BLaER1 (cell line): ENCODE measurements at regions not wholly inside any gene's neighbourhood (a gene's known extent, or its start where the extent isn't known, plus 50 kb on each side); places are given as distances from the start of the nearest gene placed in this dataset.

Source experiments
- H3K27ac ChIP-seq: shearing (Covaris generic); formaldehyde crosslinking; 2 replicates; pipeline ENCODE4 v1.8.1; 2022
- H3K27me3 ChIP-seq: shearing (Covaris generic); formaldehyde crosslinking; 2 replicates; pipeline ENCODE4 v1.8.1; 2022
- H3K36me3 ChIP-seq: shearing (Covaris generic); formaldehyde crosslinking; 2 replicates; pipeline ENCODE4 v1.8.1; 2022
- H3K4me1 ChIP-seq: shearing (Covaris generic); formaldehyde crosslinking; 2 replicates; pipeline ENCODE4 v1.8.1; 2022
- H3K4me2 ChIP-seq: shearing (Covaris generic); formaldehyde crosslinking; 2 replicates; pipeline ENCODE4 v1.8.1; 2022
- H3K4me3 ChIP-seq: shearing (Covaris generic); formaldehyde crosslinking; 2 replicates; pipeline ENCODE4 v1.8.1; 2022
- H3K9ac ChIP-seq: shearing (Covaris generic); formaldehyde crosslinking; 2 replicates; pipeline ENCODE4 v1.8.1; 2022
- H3K9me3 ChIP-seq: shearing (Covaris generic); formaldehyde crosslinking; 2 replicates; pipeline ENCODE4 v1.8.1; 2022
- H4K20me1 ChIP-seq: shearing (Covaris generic); formaldehyde crosslinking; 2 replicates; pipeline ENCODE4 v1.8.1; 2022
- Cebpa-rat ChIP-seq: shearing (Covaris generic); IDR thresholded peaks from 2 replicates; pipeline ENCODE4 v1.8.1; 2022

GRCh38 chr20:39702701-39703349 lies 740.7 kb downstream of the DHX35 start:
- Histone ChIP-seq H3K27ac (no peak overlapping the region), H3K27me3 (no peaks in the 10 kb centered on the region), H3K4me1 (peaks cover 8% of the 10 kb centered on the region), H3K4me3 (no peak overlapping the region), H3K36me3 (no peaks in the 10 kb centered on the region), H3K9me3 (no peaks in the 10 kb centered on the region), H3K4me2 (no peak overlapping the region), H4K20me1 (no peaks in the 10 kb centered on the region), H3K9ac (no peak overlapping the region)
- TF ChIP-seq Cebpa-rat = no peak

DNA sequence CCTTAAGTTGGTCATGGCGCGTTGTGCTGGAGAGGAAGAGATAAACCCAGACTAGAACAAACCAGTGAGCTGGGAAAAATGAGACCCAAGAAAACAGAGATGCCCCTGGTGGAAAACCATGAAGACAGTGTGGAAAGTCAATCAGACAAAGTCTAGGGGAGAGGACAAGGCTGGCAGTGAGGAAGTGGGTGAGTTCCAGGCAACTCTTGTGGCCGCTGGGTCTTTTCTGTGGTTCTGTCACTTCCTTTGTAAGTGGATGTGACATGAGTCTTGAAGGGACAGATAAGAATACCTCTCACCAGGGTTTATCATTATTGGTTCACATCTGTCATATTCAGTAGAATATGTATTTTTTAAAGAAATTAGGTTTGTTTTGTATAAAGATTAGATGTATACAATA lies 738.4 kb downstream of the DHX35 start:
- TF ChIP-seq Cebpa-rat = no peak
- no peaks in the 10 kb centered on the region for H3K9me3 ChIP-seq
- no peak overlapping the region for H3K4me3 ChIP-seq
- H3K4me2 ChIP-seq = no peak overlapping the region
- H3K27me3 ChIP-seq = no peaks in the 10 kb centered on the region
- H3K36me3 ChIP-seq = no peaks in the 10 kb centered on the region
- no peak overlapping the region for H3K27ac ChIP-seq
- peaks cover 8% of the 10 kb centered on the region for H3K4me1 ChIP-seq
- no peaks in the 10 kb centered on the region for H4K20me1 ChIP-seq
- H3K9ac ChIP-seq = no peak overlapping the region

- no peak overlapping the region for H3K27ac ChIP-seq
- no peak overlapping the region for H3K9ac ChIP-seq
- no peak overlapping the region for H3K4me3 ChIP-seq
- no peak for TF ChIP-seq Cebpa-rat
- peaks cover 8% of the 10 kb centered on the region for H3K4me1 ChIP-seq
- H3K27me3 ChIP-seq = no peaks in the 10 kb centered on the region
- H4K20me1 ChIP-seq = no peaks in the 10 kb centered on the region
- H3K36me3 ChIP-seq = no peaks in the 10 kb centered on the region
- H3K4me2 ChIP-seq = no peak overlapping the region
- H3K9me3 ChIP-seq = no peaks in the 10 kb centered on the region
Observed at GRCh38 chr20:39699166-39699725, 737.1 kb downstream of the DHX35 start.

- Histone ChIP-seq H3K4me1 (peaks cover 8% of the 10 kb centered on the region), H3K36me3 (no peaks in the 10 kb centered on the region), H4K20me1 (no peaks in the 10 kb centered on the region), H3K4me3 (no peak overlapping the region), H3K4me2 (no peak overlapping the region), H3K27ac (no peak overlapping the region), H3K27me3 (no peaks in the 10 kb centered on the region), H3K9me3 (no peaks in the 10 kb centered on the region), H3K9ac (no peak overlapping the region)
- no peak for TF ChIP-seq Cebpa-rat
Observed at GRCh38 chr20:39698752-39699151, 736.6 kb downstream of the DHX35 start.

DNA sequence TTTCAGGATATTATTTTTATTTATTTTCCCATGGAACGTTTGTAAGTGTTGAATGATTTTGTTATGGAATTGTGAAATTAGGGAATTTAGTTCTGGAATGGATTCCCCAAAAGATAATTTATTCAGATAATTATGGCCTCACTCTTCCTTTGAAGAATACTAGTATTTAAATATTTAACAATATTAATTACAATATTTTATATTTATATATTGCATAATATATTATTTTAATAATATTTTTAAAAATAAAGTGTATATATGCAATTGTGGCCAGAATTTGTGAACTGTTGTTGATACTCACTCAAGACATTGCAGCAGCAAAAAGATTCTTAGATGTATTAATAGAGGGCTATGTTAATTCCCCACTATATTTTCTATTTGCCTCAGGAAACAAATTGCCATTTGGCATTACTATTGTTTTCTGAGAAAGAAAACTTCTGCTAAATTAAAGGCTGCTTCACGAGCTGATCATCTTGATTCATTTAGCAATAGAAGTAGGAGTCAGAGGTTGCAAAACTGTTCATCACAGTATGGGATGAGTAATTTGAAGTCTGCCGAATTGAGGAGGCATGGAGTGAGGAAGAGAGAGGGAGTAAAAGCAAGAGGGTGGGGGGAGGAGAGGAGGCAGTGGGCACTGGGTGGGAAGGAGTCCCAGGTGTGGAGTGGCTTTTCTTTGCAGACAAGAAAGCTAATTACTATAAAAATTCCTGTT lies 729.2 kb downstream of the DHX35 start:
- Histone ChIP-seq H3K27ac (no peak overlapping the region), H3K4me2 (no peak overlapping the region), H4K20me1 (no peaks in the 10 kb centered on the region), H3K27me3 (no peaks in the 10 kb centered on the region), H3K4me3 (no peak overlapping the region), H3K9me3 (no peaks in the 10 kb centered on the region), H3K36me3 (no peaks in the 10 kb centered on the region), H3K4me1 (no peaks in the 10 kb centered on the region), H3K9ac (no peak overlapping the region)
- TF ChIP-seq Cebpa-rat = no peak

- H3K9me3 ChIP-seq = peaks cover 12% of the 10 kb centered on the region; the same call in 1 of the 2 replicates
- H3K4me2 ChIP-seq = no peak overlapping the region
- no peaks in the 10 kb centered on the region for H3K36me3 ChIP-seq
- H3K9ac ChIP-seq = no peak overlapping the region
- no peak overlapping the region for H3K27ac ChIP-seq
- TF ChIP-seq Cebpa-rat = no peak
- no peaks in the 10 kb centered on the region for H4K20me1 ChIP-seq
- H3K4me3 ChIP-seq = no peak overlapping the region
- H3K4me1 ChIP-seq = 0 out of 2 replicates have a peak, but pooled peaks cover 5% of the 10 kb centered on the region
- H3K27me3 ChIP-seq = no peaks in the 10 kb centered on the region
Observed at GRCh38 chr20:39676857-39677391, 714.8 kb downstream of the DHX35 start.

GRCh38 chr20:39676241-39676640 lies 714.1 kb downstream of the DHX35 start:
- H3K4me2 ChIP-seq = no peak overlapping the region
- no peak overlapping the region for H3K9ac ChIP-seq
- H3K4me3 ChIP-seq = no peak overlapping the region
- H3K27me3 ChIP-seq = no peaks in the 10 kb centered on the region
- H4K20me1 ChIP-seq = no peaks in the 10 kb centered on the region
- no peaks in the 10 kb centered on the region for H3K36me3 ChIP-seq
- 0 out of 2 replicates have a peak, but pooled peaks cover 5% of the 10 kb centered on the region for H3K4me1 ChIP-seq
- H3K27ac ChIP-seq = no peak overlapping the region
- H3K9me3 ChIP-seq = peaks cover 12% of the 10 kb centered on the region; the same call in 1 of the 2 replicates
- no peak for TF ChIP-seq Cebpa-rat

- no peak overlapping the region for H3K9ac ChIP-seq
- no peak overlapping the region for H3K4me3 ChIP-seq
- H3K27me3 ChIP-seq = no peaks in the 10 kb centered on the region
- no peak overlapping the region for H3K27ac ChIP-seq
- H3K36me3 ChIP-seq = no peaks in the 10 kb centered on the region
- no peak overlapping the region for H3K4me2 ChIP-seq
- TF ChIP-seq Cebpa-rat = no peak
- no peaks in the 10 kb centered on the region for H4K20me1 ChIP-seq
- H3K4me1 ChIP-seq = 0 out of 2 replicates have a peak, but pooled peaks cover 5% of the 10 kb centered on the region
- H3K9me3 ChIP-seq = peaks cover 7% of the 10 kb centered on the region; the same call in 1 of the 2 replicates
Observed at GRCh38 chr20:39674842-39675241, 712.7 kb downstream of the DHX35 start.

GRCh38 chr20:39670988-39671387 lies 708.8 kb downstream of the DHX35 start:
- TF ChIP-seq Cebpa-rat = no peak
- Histone ChIP-seq H3K36me3 (no peaks in the 10 kb centered on the region), H3K4me3 (no peak overlapping the region), H3K27me3 (no peaks in the 10 kb centered on the region), H4K20me1 (no peaks in the 10 kb centered on the region), H3K4me2 (no peak overlapping the region), H3K9me3 (no peaks in the 10 kb centered on the region), H3K4me1 (0 out of 2 replicates have a peak, but pooled peaks cover 5% of the 10 kb centered on the region), H3K9ac (no peak overlapping the region), H3K27ac (no peak overlapping the region)

DNA sequence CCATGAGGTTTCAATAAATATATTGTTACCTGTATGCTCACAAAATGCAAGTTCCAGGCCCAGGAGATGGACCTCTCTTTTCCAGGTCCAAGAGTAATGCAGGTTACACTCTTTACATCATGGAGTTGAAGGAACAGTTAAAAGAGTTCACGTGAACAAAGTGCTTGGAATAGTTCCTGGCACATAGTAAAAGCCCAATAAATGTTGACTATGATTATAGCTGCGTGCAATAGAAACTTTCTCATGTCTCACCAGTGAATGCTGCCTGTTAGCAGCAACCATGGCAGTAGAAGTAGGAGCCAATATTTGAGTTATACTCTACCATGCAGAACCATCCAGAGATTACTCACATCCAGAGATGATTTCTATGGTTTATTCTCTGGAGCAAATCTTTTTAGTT lies 707.5 kb downstream of the DHX35 start:
- H3K4me2 ChIP-seq = no peak overlapping the region
- 0 out of 2 replicates have a peak, but pooled peaks cover under 1% of the 10 kb centered on the region for H3K4me1 ChIP-seq
- H3K4me3 ChIP-seq = no peak overlapping the region
- TF ChIP-seq Cebpa-rat = no peak
- no peaks in the 10 kb centered on the region for H3K9me3 ChIP-seq
- no peaks in the 10 kb centered on the region for H4K20me1 ChIP-seq
- H3K9ac ChIP-seq = no peak overlapping the region
- no peaks in the 10 kb centered on the region for H3K36me3 ChIP-seq
- H3K27me3 ChIP-seq = no peaks in the 10 kb centered on the region
- no peak overlapping the region for H3K27ac ChIP-seq
